Liver (tissue), 8 donors: ENCODE measurements at regions not wholly inside any gene's neighbourhood (a gene's known extent, or its start where the extent isn't known, plus 50 kb on each side); places are given as distances from the start of the nearest gene placed in this dataset.

Experiments used
- DNase-seq: peaks from one replicate; pipeline ENCODE4 v3.0.0-alpha.2; 2017; ENCODE audit warnings: low spot score
- H3K27ac ChIP-seq, 2 donors: one replicate each; pipeline ENCODE4 v1.7.0; 2013; ENCODE audit warnings: inconsistent platforms in 2 of 2, low read length in 2 of 2, control low read depth in 1 of 2, low read depth in 1 of 2, mild to moderate bottlenecking in 1 of 2
- H3K27me3 ChIP-seq, 4 donors: one replicate each; pipeline versions ENCODE4 v1.6.1 to v1.7.0; 2013; ENCODE audit warnings: low read length in 3 of 4, inconsistent platforms in 1 of 4, mild to moderate bottlenecking in 1 of 4, moderate library complexity in 1 of 4; ENCODE audit not compliant: control insufficient read depth in 4 of 4, insufficient read depth in 4 of 4
- H3K36me3 ChIP-seq, 4 donors: one replicate each; pipeline versions ENCODE4 v1.6.1 to v1.7.0; 2013; ENCODE audit warnings: low read length in 3 of 4, mild to moderate bottlenecking in 3 of 4, low read depth in 1 of 4, moderate library complexity in 1 of 4; ENCODE audit not compliant: control insufficient read depth in 4 of 4, insufficient read depth in 3 of 4
- H3K4me1 ChIP-seq, 4 donors: one replicate each; pipeline versions ENCODE4 v1.6.1 to v1.7.0; 2013; ENCODE audit warnings: low read length in 3 of 4, mild to moderate bottlenecking in 3 of 4, moderate library complexity in 1 of 4; ENCODE audit not compliant: control insufficient read depth in 4 of 4, insufficient read depth in 4 of 4
- H3K4me3 ChIP-seq, 3 donors: one replicate each; pipeline versions ENCODE4 v1.6.1 to v1.7.0; 2013; ENCODE audit warnings: low read length in 3 of 3, control low read depth in 1 of 3, low read depth in 1 of 3, mild to moderate bottlenecking in 1 of 3
- H3K9ac ChIP-seq, 2 donors: one replicate each; pipeline ENCODE4 v1.7.0; 2013; ENCODE audit warnings: low read length in 2 of 2, mild to moderate bottlenecking in 2 of 2, moderate library complexity in 2 of 2, control low read depth in 1 of 2, low read depth in 1 of 2
- H3K9me3 ChIP-seq, 4 donors: one replicate each; pipeline versions ENCODE4 v1.6.1 to v1.7.0; 2013; ENCODE audit warnings: low read length in 3 of 4; ENCODE audit not compliant: control insufficient read depth in 4 of 4
- EGR1 ChIP-seq, 2 donors: IDR thresholded peaks; 2 replicates each; pipeline ENCODE4 v1.6.1; 2016 to 2018; ENCODE audit warnings: antibody characterized with exemption in 2 of 2, low read depth in 2 of 2
- FOXA1 ChIP-seq: IDR thresholded peaks from 2 replicates; pipeline ENCODE4 v1.6.1; 2016; ENCODE audit warnings: antibody characterized with exemption
- FOXA2 ChIP-seq: IDR thresholded peaks from 2 replicates; pipeline ENCODE4 v1.6.1; 2016; ENCODE audit warnings: antibody characterized with exemption
- GABPA ChIP-seq, 2 donors: IDR thresholded peaks in 1 of 2; conservative IDR thresholded peaks in 1 of 2; 2 replicates each; pipeline ENCODE4 v1.6.1; 2016; ENCODE audit warnings: antibody characterized with exemption in 2 of 2, mild to moderate bottlenecking in 1 of 2, moderate library complexity in 1 of 2
- HNF4A ChIP-seq, 2 donors: conservative IDR thresholded peaks; 2 replicates each; pipeline ENCODE4 v1.6.1; 2016; ENCODE audit warnings: antibody characterized with exemption in 2 of 2, mild to moderate bottlenecking in 2 of 2
- HNF4G ChIP-seq: IDR thresholded peaks from 2 replicates; pipeline ENCODE4 v1.6.1; 2016; ENCODE audit warnings: antibody characterized with exemption
- JUND ChIP-seq, 2 donors: IDR thresholded peaks; 2 replicates each; pipeline ENCODE4 v1.6.1; 2016; ENCODE audit warnings: antibody characterized with exemption in 2 of 2
- MAX ChIP-seq: IDR thresholded peaks from 2 replicates; pipeline ENCODE4 v1.6.1; 2016; ENCODE audit warnings: antibody characterized with exemption
- NR2F2 ChIP-seq: IDR thresholded peaks from 2 replicates; pipeline ENCODE4 v1.6.1; 2016; ENCODE audit warnings: antibody characterized with exemption
- RAD21 ChIP-seq, 2 donors: IDR thresholded peaks; 2 replicates each; pipeline ENCODE4 v1.6.1; 2016; ENCODE audit warnings: antibody characterized with exemption in 2 of 2, mild to moderate bottlenecking in 2 of 2
- REST ChIP-seq: IDR thresholded peaks from 2 replicates; pipeline ENCODE4 v1.6.1; 2016; ENCODE audit warnings: antibody characterized with exemption, mild to moderate bottlenecking
- RXRA ChIP-seq, 2 donors: IDR thresholded peaks; 2 replicates each; pipeline ENCODE4 v1.6.1; 2017 to 2018; ENCODE audit warnings: antibody characterized with exemption in 2 of 2, mild to moderate bottlenecking in 1 of 2
- SP1 ChIP-seq: IDR thresholded peaks from 2 replicates; pipeline ENCODE4 v1.6.1; 2018; ENCODE audit warnings: antibody characterized with exemption, mild to moderate bottlenecking
- TAF1 ChIP-seq: conservative IDR thresholded peaks from 2 replicates; pipeline ENCODE4 v1.6.1; 2016; ENCODE audit warnings: antibody characterized with exemption, mild to moderate bottlenecking
- YY1 ChIP-seq: IDR thresholded peaks from 2 replicates; pipeline ENCODE4 v1.6.1; 2016; ENCODE audit warnings: antibody characterized with exemption, mild to moderate bottlenecking
- WGBS: extraction: QIAGEN DNeasy Blood & Tissue Kit; methylation state at CpG from one replicate; pipeline ENCODE4 v1.1.7; 2013; 5-methylcytosine and 5-hydroxymethylcytosine counted together
- TF ChIP-seq, protein P1 (sequence below): IDR thresholded peaks from 2 replicates; pipeline ENCODE4 v1.6.1; 2016; ENCODE audit warnings: antibody characterized with exemption
- TF ChIP-seq, protein P2 (sequence below): fragments of 150-350 bp; IDR thresholded peaks from 2 replicates; pipeline ENCODE4 v1.5.1; 2017; ENCODE audit warnings: improper control_type of control experiment, low read depth, low read length; ENCODE audit not compliant: missing input control
- donor health status: healthy.
- donor health status: healthy.
- donor health status: healthy.
- donor health status: healthy.
- donor health status: healthy.

DNA sequence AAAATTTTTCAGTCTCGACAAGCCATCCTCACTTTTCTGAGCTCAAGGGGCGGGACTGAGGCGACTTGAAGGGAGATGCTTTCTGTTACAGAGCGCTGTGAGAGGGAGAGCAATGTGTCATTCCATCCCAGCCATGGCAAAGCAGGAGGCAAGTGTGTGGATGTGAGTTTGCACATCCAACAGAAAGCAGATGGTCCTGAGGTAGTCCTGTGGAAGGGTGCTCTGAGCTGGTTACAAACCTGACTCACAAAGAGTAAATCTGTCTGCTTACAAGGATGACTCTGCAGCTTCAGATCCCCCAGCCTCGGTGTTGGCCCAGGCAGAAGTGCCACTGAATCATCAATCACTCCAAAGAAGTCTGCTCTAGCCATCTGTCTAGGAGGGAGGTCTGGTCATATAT lies 482.0 kb upstream of the DCC start:
- no peaks in the 10 kb centered on the region for H3K4me1 ChIP-seq
- no peak for DNase-seq
- H3K27me3 ChIP-seq, result no peaks in the 10 kb centered on the region
- no peak for TF ChIP-seq TAF1
- TF ChIP-seq, protein P1, sequence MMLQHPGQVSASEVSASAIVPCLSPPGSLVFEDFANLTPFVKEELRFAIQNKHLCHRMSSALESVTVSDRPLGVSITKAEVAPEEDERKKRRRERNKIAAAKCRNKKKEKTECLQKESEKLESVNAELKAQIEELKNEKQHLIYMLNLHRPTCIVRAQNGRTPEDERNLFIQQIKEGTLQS, result no peak
- TF ChIP-seq EGR1 (IDR thresholded peaks at IDR 0.05; ENCODE audit: low read depth in 2 of 2), result no peak
- TF ChIP-seq MAX, result no peak
- no peak for TF ChIP-seq SP1
- no peak for TF ChIP-seq FOXA2
- no peaks in the 10 kb centered on the region for H3K9me3 ChIP-seq
- WGBS, result 58% methylated on average over 5 of the region's 5 CpGs
- no peak overlapping the region for H3K27ac ChIP-seq
- no peak overlapping the region for H3K9ac ChIP-seq
- H3K4me3 ChIP-seq, result no peak overlapping the region
- no peaks in the 10 kb centered on the region for H3K36me3 ChIP-seq

GRCh38 chr18:51861046-51861445 lies 479.0 kb upstream of the DCC start:
- Histone ChIP-seq H3K9ac (no peak overlapping the region), H3K4me1 (no peaks in the 10 kb centered on the region), H3K4me3 (no peak overlapping the region), H3K27ac (no peak overlapping the region), H3K9me3 (no peaks in the 10 kb centered on the region), H3K36me3 (no peaks in the 10 kb centered on the region), H3K27me3 (no peaks in the 10 kb centered on the region)
- WGBS, result 80% methylated on average over 2 of the region's 2 CpGs
- no peak for TF ChIP-seq TAF1
- TF ChIP-seq REST, result no peak
- no peak for TF ChIP-seq NR2F2
- TF ChIP-seq, protein P2, sequence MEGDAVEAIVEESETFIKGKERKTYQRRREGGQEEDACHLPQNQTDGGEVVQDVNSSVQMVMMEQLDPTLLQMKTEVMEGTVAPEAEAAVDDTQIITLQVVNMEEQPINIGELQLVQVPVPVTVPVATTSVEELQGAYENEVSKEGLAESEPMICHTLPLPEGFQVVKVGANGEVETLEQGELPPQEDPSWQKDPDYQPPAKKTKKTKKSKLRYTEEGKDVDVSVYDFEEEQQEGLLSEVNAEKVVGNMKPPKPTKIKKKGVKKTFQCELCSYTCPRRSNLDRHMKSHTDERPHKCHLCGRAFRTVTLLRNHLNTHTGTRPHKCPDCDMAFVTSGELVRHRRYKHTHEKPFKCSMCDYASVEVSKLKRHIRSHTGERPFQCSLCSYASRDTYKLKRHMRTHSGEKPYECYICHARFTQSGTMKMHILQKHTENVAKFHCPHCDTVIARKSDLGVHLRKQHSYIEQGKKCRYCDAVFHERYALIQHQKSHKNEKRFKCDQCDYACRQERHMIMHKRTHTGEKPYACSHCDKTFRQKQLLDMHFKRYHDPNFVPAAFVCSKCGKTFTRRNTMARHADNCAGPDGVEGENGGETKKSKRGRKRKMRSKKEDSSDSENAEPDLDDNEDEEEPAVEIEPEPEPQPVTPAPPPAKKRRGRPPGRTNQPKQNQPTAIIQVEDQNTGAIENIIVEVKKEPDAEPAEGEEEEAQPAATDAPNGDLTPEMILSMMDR, result no peak
- TF ChIP-seq YY1, result no peak
- TF ChIP-seq HNF4A (conservative IDR thresholded peaks at IDR 0.05), result no peak
- no peak for DNase-seq

GRCh38 chr18:51862051-51862715 lies 477.8 kb upstream of the DCC start:
- DNase-seq, result no peak
- Histone ChIP-seq H3K9ac (no peak overlapping the region), H3K4me3 (no peak overlapping the region), H3K27ac (no peak overlapping the region), H3K4me1 (no peaks in the 10 kb centered on the region), H3K27me3 (no peaks in the 10 kb centered on the region), H3K36me3 (no peaks in the 10 kb centered on the region), H3K9me3 (no peaks in the 10 kb centered on the region)
- WGBS, result 82% methylated on average over 4 of the region's 4 CpGs
- TF ChIP-seq, protein P2, result no peak
- TF ChIP-seq FOXA2 (no peak), HNF4G (no peak), FOXA1 (no peak), JUND (IDR thresholded peaks at IDR 0.05) (no peak), HNF4A (conservative IDR thresholded peaks at IDR 0.05) (no peak), MAX (no peak), NR2F2 (no peak), TAF1 (no peak), YY1 (no peak), RAD21 (IDR thresholded peaks at IDR 0.05) (no peak), RXRA (IDR thresholded peaks at IDR 0.05) (no peak), SP1 (no peak), GABPA (IDR thresholded peaks at IDR 0.05 in 1 of 2, conservative IDR thresholded peaks at IDR 0.05 in 1 of 2) (no peak)
- TF ChIP-seq, protein P1, result no peak
